PC-9 (cell line): ENCODE measurements at regions not wholly inside any gene's neighbourhood (a gene's known extent, or its start where the extent isn't known, plus 50 kb on each side); places are given as distances from the start of the nearest gene placed in this dataset.

Source experiments
- BruUV-seq: library from RNA; stranded (reverse); fragments of 400-500 nt; replicated peaks from 2 replicates; lab custom pipeline; 2021; lab: Mats Ljungman, UMichigan
- CTCF ChIA-PET: fragments of 300-600 bp; sonication (Branson Sonifier 250); formaldehyde crosslinking; loops from one replicate; lab custom pipeline; 2022; ENCODE audit warnings: antibody characterized with exemption; lab: Charles Lee
- POLR2A ChIA-PET: fragments of 300-600 bp; sonication (Branson Sonifier 250); formaldehyde crosslinking; loops from one replicate; lab custom pipeline; 2022; ENCODE audit warnings: antibody characterized with exemption; ENCODE audit not compliant: unreplicated experiment; lab: Charles Lee
- DNase-seq, 2 experiments: peaks; one replicate each; pipeline versions ENCODE4 v3.0.0 to v3.0.0-alpha.2; 2015 to 2022; ENCODE audit warnings: mixed read lengths in 1 of 2
- H2AFZ ChIP-seq: fragments of 200-600 bp; sonication (generic); 2 replicates; pipeline ENCODE4 v1.8.1; 2017; ENCODE audit warnings: antibody characterized with exemption
- H3F3A ChIP-seq: fragments of 200-600 bp; sonication (generic); 2 replicates; pipeline ENCODE4 v1.8.1; 2017; ENCODE audit warnings: antibody characterized with exemption, mild to moderate bottlenecking, low read depth; ENCODE audit not compliant: insufficient read depth
- H3K27ac ChIP-seq: fragments of 200-600 bp; sonication (generic); 2 replicates; pipeline ENCODE4 v1.6.1; 2016; ENCODE audit warnings: mixed run types
- H3K27me3 ChIP-seq: fragments of 200-600 bp; sonication (generic); 2 replicates; pipeline ENCODE4 v1.6.1; 2016; ENCODE audit warnings: low read depth, mixed run types; ENCODE audit not compliant: insufficient read depth
- H3K36me3 ChIP-seq: fragments of 200-600 bp; sonication (generic); 2 replicates; pipeline ENCODE4 v1.6.1; 2016; ENCODE audit warnings: low read depth, mixed run types
- H3K4me1 ChIP-seq: fragments of 200-600 bp; sonication (generic); replicated peaks from 2 replicates; pipeline ENCODE4 v1.6.1; 2016; ENCODE audit warnings: mixed run types; ENCODE audit not compliant: insufficient read depth
- H3K4me2 ChIP-seq: fragments of 200-600 bp; sonication (generic); 2 replicates; pipeline ENCODE4 v1.6.1; 2017; ENCODE audit warnings: mixed run types
- H3K4me3 ChIP-seq: fragments of 200-600 bp; sonication (generic); 2 replicates; pipeline ENCODE4 v1.6.1; 2016; ENCODE audit warnings: mixed run types
- H3K79me2 ChIP-seq: fragments of 200-600 bp; sonication (generic); 2 replicates; pipeline ENCODE4 v1.6.1; 2017; ENCODE audit warnings: low read depth, mixed run types
- H3K9me2 ChIP-seq: fragments of 200-600 bp; sonication (generic); 2 replicates; pipeline ENCODE4 v1.8.1; 2017; ENCODE audit warnings: mild to moderate bottlenecking; ENCODE audit not compliant: insufficient read depth
- H3K9me3 ChIP-seq: fragments of 200-600 bp; sonication (generic); 2 replicates; pipeline ENCODE4 v1.8.1; 2016; ENCODE audit warnings: low read depth; ENCODE audit not compliant: insufficient read depth
- H4K20me1 ChIP-seq: fragments of 200-600 bp; sonication (generic); 2 replicates; pipeline ENCODE4 v1.8.1; 2017; ENCODE audit not compliant: insufficient read depth
- CTCF ChIP-seq: fragments of 200-600 bp; sonication (generic); conservative IDR thresholded peaks from 2 replicates; pipeline ENCODE4 v1.6.1; 2017; ENCODE audit warnings: mixed run types, antibody characterized with exemption, mild to moderate bottlenecking, moderate library complexity
- EZH2 ChIP-seq: fragments of 200-600 bp; sonication (generic); IDR thresholded peaks from 2 replicates; pipeline ENCODE4 v1.8.0; 2017; ENCODE audit warnings: antibody characterized with exemption, low read depth
- intact Hi-C: fragments of 100-400 bp; cut with micrococcal nuclease; formaldehyde crosslinking; loops from one replicate; pipeline ENCODE4 v1.10.0; 2022; ENCODE audit not compliant: unreplicated experiment

DNA sequence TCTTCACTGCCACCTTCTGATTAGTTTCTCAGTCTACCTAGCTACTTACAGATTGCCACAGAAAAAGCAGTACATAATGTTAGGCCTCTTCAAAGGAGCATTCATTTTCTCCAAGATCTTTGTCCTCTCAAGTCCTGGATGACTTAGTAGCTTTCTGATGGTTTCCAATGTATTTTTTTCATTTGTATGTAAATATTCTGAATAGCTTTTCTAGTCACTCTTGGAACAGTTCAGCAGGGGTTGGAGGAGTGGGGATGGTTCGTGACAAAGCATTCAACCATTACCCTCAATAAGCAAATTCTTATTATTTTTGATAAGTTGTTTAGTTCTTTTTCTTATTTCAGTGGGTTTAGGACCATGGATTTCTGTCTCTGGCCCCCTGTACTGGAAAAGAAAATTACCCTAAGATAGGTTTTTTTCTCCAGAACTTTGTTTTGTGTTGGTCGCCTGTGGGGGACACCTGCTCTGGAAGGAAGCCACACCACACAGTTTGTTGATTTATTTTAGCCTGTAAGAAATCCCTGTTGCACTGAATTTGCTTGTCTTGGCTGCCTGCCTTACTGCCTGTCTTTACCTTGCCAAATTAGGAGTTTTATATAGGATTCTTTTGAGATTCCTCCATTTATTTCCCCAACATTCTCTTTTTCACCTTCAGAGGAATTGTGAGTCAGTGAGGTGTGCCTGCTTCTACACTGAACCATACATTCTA lies 247.9 kb downstream of the RFPL4B start:
- ChIA-PET POLR2A (no interaction called here), CTCF (no interaction called here)
- H3K9me2 ChIP-seq: no peaks in the 10 kb centered on the region
- no peak overlapping the region for H3K4me3 ChIP-seq
- TF ChIP-seq CTCF (no peak), EZH2 (no peak)
- no peaks in the 10 kb centered on the region; the same call in 1 of the 2 replicates for H3K36me3 ChIP-seq
- no peaks in the 10 kb centered on the region for H3K27me3 ChIP-seq
- BruUV-seq: no TSS peak
- no peaks in the 10 kb centered on the region for H3K4me1 ChIP-seq
- intact Hi-C loops: no loop called here
- H3F3A ChIP-seq: no peaks in the 10 kb centered on the region
- H3K27ac ChIP-seq: no peak overlapping the region
- no peaks in the 10 kb centered on the region for H3K79me2 ChIP-seq
- no peaks in the 10 kb centered on the region for H4K20me1 ChIP-seq
- peaks cover 13% of the 10 kb centered on the region; the same call in 1 of the 2 replicates for H3K9me3 ChIP-seq
- DNase-seq: no peak
- no peak overlapping the region for H2AFZ ChIP-seq
- no peak overlapping the region for H3K4me2 ChIP-seq

GRCh38 chr6:112595841-112596240 lies 248.7 kb downstream of the RFPL4B start:
- CTCF ChIA-PET: no interaction called here
- H3K4me2 ChIP-seq: no peak overlapping the region
- POLR2A ChIA-PET: no interaction called here

DNA sequence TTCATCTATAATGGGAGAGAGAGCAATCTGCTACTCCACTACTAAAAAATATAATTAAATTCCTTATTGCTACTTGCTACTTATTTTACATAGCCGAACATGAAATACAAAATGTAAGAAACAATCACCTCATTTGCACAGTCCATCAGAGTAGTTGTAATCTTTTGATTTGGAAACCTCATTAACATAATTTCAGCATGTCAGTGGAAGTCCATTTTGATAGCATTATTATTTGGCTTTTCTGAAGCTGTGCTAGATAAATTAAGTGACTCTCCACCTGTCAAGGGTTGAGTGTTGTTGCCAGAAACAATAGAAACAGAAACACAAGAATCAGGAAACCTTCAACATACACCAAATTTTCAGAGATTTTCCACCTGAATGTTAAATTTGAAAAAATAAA lies 250.0 kb downstream of the RFPL4B start:
- no TSS peak for BruUV-seq
- no peak for TF ChIP-seq CTCF
- no peak for TF ChIP-seq EZH2
- POLR2A ChIA-PET: no interaction called here
- DNase-seq: no peak
- no peaks in the 10 kb centered on the region for H3K4me1 ChIP-seq
- H3K9me2 ChIP-seq: no peaks in the 10 kb centered on the region
- H3K4me3 ChIP-seq: no peak overlapping the region
- H3F3A ChIP-seq: no peaks in the 10 kb centered on the region
- intact Hi-C loops: no loop called here
- H3K27ac ChIP-seq: no peak overlapping the region
- H3K36me3 ChIP-seq: no peaks in the 10 kb centered on the region; the same call in 1 of the 2 replicates
- H4K20me1 ChIP-seq: no peaks in the 10 kb centered on the region
- no peak overlapping the region for H3K4me2 ChIP-seq
- H3K27me3 ChIP-seq: no peaks in the 10 kb centered on the region
- no peak overlapping the region for H2AFZ ChIP-seq
- H3K79me2 ChIP-seq: no peaks in the 10 kb centered on the region
- CTCF ChIA-PET: no interaction called here
- peaks cover 13% of the 10 kb centered on the region; the same call in 1 of the 2 replicates for H3K9me3 ChIP-seq

More at GRCh38 chr6:112595841-112596240, 248.7 kb downstream of the RFPL4B start:
- no peaks in the 10 kb centered on the region for H3F3A ChIP-seq
- no peaks in the 10 kb centered on the region for H3K9me2 ChIP-seq
- no peaks in the 10 kb centered on the region for H3K27me3 ChIP-seq
- H2AFZ ChIP-seq: no peak overlapping the region
- H3K79me2 ChIP-seq: no peaks in the 10 kb centered on the region
- H3K36me3 ChIP-seq: no peaks in the 10 kb centered on the region; the same call in 1 of the 2 replicates
- H3K4me1 ChIP-seq: no peaks in the 10 kb centered on the region
- H3K4me3 ChIP-seq: no peak overlapping the region
- TF ChIP-seq EZH2 (no peak), CTCF (no peak)
- no peak for DNase-seq
- H3K9me3 ChIP-seq: peaks cover 13% of the 10 kb centered on the region; the same call in 1 of the 2 replicates
- BruUV-seq: no TSS peak
- H3K27ac ChIP-seq: no peak overlapping the region
- intact Hi-C loops: no loop called here
- no peaks in the 10 kb centered on the region for H4K20me1 ChIP-seq
